GM12892 (cell line): ENCODE measurements at regions not wholly inside any gene's neighbourhood (a gene's known extent, or its start where the extent isn't known, plus 50 kb on each side); places are given as distances from the start of the nearest gene placed in this dataset.

Experiments
- POLR2A ChIP-seq: IDR thresholded peaks from 2 replicates; pipeline ENCODE4 v1.6.1; 2011; ENCODE audit warnings: low read depth, low read length, control low read depth
- POLR2AphosphoS5 ChIP-seq: IDR thresholded peaks from 2 replicates; pipeline ENCODE4 v1.6.1; 2011; ENCODE audit warnings: low read depth, low read length, control low read depth
- TAF1 ChIP-seq: IDR thresholded peaks from 2 replicates; pipeline ENCODE4 v1.6.1; 2011; ENCODE audit warnings: low read depth, mild to moderate bottlenecking, control low read depth, low read length, borderline replicate concordance

- TF ChIP-seq POLR2AphosphoS5 (no peak), POLR2A (no peak), TAF1 (no peak)
These were observed 154.3 kb downstream of the MACC1 start for GRCh38 chr7:20062932-20063331.
